ENCODE measurements at regions not wholly inside any gene's neighbourhood (a gene's known extent, or its start where the extent isn't known, plus 50 kb on each side); places are given as distances from the start of the nearest gene placed in this dataset.

DNA sequence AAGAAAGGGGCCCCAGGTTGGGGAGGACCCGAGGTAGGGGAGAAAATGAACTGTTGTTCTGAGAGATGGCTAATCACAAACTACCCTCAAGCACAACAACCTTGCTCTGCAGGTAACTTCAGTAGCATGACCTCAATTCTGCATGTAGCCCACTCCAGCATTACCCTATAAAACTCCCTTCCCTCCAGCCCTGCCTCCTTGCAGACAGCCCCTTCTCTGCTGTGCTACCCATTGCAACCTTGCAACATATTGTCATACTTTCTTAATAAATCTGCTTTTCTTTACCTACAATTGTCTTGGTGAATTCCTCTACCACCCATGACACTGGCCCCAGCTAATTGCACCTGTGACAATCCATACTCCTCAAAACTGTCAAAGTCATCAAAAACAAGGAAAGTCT, 428.9 kb downstream of the MATN1 start (continued):
- TF ChIP-seq, protein P1, sequence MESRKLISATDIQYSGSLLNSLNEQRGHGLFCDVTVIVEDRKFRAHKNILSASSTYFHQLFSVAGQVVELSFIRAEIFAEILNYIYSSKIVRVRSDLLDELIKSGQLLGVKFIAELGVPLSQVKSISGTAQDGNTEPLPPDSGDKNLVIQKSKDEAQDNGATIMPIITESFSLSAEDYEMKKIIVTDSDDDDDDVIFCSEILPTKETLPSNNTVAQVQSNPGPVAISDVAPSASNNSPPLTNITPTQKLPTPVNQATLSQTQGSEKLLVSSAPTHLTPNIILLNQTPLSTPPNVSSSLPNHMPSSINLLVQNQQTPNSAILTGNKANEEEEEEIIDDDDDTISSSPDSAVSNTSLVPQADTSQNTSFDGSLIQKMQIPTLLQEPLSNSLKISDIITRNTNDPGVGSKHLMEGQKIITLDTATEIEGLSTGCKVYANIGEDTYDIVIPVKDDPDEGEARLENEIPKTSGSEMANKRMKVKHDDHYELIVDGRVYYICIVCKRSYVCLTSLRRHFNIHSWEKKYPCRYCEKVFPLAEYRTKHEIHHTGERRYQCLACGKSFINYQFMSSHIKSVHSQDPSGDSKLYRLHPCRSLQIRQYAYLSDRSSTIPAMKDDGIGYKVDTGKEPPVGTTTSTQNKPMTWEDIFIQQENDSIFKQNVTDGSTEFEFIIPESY (CRISPR knock-in tag; IDR thresholded peaks at IDR 0.05): no peak
- TF ChIP-seq ISL2 (CRISPR knock-in tag; IDR thresholded peaks at IDR 0.05) (no peak), ZBTB38 (CRISPR knock-in tag; IDR thresholded peaks at IDR 0.05) (no peak), NFYC (CRISPR knock-in tag; IDR thresholded peaks at IDR 0.05) (no peak), SALL2 (CRISPR knock-in tag; IDR thresholded peaks at IDR 0.05) (no peak), JUNB (CRISPR knock-in tag; IDR thresholded peaks at IDR 0.05; ENCODE audit: borderline replicate concordance) (no peak), MEF2D (CRISPR knock-in tag; IDR thresholded peaks at IDR 0.05) (no peak)
- TF ChIP-seq, protein P2, sequence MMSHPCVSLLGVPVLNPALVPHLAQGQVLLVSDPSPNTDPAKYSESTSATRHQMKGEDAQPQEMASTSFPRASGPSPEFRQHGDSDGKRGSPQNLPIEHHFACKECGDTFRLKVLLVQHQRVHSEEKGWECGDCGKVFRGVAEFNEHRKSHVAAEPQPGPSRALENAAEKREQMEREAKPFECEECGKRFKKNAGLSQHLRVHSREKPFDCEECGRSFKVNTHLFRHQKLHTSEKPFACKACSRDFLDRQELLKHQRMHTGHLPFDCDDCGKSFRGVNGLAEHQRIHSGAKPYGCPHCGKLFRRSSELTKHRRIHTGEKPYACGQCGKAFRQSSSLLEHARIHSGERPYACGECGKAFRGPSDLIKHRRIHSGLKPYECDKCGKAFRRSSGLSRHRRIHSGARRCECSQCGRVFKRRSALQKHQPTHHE (CRISPR knock-in tag; IDR thresholded peaks at IDR 0.05; ENCODE audit: borderline replicate concordance): no peak
- TF ChIP-seq, protein P3, sequence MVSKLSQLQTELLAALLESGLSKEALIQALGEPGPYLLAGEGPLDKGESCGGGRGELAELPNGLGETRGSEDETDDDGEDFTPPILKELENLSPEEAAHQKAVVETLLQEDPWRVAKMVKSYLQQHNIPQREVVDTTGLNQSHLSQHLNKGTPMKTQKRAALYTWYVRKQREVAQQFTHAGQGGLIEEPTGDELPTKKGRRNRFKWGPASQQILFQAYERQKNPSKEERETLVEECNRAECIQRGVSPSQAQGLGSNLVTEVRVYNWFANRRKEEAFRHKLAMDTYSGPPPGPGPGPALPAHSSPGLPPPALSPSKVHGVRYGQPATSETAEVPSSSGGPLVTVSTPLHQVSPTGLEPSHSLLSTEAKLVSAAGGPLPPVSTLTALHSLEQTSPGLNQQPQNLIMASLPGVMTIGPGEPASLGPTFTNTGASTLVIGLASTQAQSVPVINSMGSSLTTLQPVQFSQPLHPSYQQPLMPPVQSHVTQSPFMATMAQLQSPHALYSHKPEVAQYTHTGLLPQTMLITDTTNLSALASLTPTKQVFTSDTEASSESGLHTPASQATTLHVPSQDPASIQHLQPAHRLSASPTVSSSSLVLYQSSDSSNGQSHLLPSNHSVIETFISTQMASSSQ (IDR thresholded peaks at IDR 0.05; ENCODE audit: low read depth): no peak
- TF ChIP-seq, protein P3 (CRISPR knock-in tag; IDR thresholded peaks at IDR 0.05; ENCODE audit: borderline replicate concordance): no peak
